ENCODE measurements at regions not wholly inside any gene's neighbourhood (a gene's known extent, or its start where the extent isn't known, plus 50 kb on each side); places are given as distances from the start of the nearest gene placed in this dataset.
"Not testable (repeated sequence)": the region's sequence is repeated elsewhere in the genome, so short reads cannot be mapped to it uniquely, and the experiment has no call there.

GRCh38 chr2:87584268-87584906 is 163.5 kb upstream of the PLGLB2 start:
- not testable (repeated sequence) for DNase-seq

DNA sequence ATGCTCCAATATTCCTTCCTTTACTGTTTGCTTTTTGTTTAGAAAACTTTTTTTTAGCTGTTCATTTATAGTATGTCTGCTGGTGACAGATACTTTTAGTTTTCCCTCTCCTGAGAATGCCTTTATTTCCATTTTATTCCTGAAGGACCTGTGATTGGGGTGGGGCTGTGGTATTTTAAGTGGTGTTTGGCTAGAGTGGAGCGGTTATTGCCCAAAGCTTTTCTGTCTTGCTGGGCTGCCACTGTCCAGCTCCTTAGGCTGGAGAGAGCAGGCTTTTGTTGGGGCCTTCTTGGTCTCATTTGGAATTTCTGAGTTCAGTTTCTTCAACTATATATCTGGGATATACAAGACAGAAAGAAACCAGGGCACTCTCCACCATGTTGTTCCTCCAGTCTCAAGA is 160.0 kb upstream of the PLGLB2 start:
- DNase-seq, result not testable (repeated sequence)

GRCh38 chr2:87592974-87593373 is 154.9 kb upstream of the PLGLB2 start:
- DNase-seq, result not testable (repeated sequence)

- peak in 1 of 5 experiments; percentile 8 for DNase-seq
Observed at GRCh38 chr2:87593784-87594610, 153.9 kb upstream of the PLGLB2 start.

- not testable (repeated sequence) for DNase-seq
Observed at GRCh38 chr2:87594611-87594992, 153.3 kb upstream of the PLGLB2 start.

DNA sequence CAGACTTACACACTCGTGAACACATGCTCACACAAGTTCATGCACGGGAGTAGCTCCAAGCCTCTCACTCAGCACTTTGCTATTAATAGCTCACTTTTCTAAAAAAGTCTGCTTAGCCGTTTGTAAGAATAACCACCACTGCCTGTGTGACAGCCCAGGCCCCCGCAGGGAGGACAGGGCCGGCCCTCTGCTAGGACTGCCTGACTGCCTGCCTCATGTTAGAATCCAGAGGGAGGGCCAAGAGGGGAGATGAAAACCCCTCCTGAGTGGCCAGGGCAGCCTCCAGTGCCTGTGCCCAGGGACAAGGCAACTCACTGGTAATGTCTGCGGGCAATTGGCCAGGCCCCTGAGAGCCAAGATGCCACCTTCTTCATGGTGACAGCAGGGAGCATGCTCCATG is 152.9 kb upstream of the PLGLB2 start:
- DNase-seq, result not testable (repeated sequence)

DNA sequence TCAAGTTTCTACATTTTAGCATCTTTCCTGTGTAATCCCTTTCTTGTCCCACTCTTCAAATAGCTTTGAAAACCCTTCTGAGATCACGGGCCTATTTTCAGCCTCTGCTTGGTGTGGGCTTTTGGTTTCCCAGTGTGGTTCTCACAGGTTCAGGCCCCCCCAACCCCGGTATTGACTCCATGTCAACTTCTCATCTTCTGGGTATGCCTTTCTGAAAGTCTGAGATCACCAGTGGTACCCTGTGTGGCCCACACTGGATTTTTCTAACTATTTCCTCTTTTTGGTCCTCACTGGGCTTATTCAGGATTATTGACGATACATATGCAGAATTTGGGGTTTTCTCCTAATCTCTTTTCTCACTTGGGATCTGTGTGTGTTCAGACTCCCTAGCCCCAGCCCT is 146.9 kb upstream of the PLGLB2 start:
- not testable (repeated sequence) for DNase-seq

- not testable (repeated sequence) for DNase-seq
Observed at GRCh38 chr2:87602118-87602517, 145.8 kb upstream of the PLGLB2 start.

GRCh38 chr2:87602728-87603127 is 145.2 kb upstream of the PLGLB2 start:
- DNase-seq, result not testable (repeated sequence)

DNA sequence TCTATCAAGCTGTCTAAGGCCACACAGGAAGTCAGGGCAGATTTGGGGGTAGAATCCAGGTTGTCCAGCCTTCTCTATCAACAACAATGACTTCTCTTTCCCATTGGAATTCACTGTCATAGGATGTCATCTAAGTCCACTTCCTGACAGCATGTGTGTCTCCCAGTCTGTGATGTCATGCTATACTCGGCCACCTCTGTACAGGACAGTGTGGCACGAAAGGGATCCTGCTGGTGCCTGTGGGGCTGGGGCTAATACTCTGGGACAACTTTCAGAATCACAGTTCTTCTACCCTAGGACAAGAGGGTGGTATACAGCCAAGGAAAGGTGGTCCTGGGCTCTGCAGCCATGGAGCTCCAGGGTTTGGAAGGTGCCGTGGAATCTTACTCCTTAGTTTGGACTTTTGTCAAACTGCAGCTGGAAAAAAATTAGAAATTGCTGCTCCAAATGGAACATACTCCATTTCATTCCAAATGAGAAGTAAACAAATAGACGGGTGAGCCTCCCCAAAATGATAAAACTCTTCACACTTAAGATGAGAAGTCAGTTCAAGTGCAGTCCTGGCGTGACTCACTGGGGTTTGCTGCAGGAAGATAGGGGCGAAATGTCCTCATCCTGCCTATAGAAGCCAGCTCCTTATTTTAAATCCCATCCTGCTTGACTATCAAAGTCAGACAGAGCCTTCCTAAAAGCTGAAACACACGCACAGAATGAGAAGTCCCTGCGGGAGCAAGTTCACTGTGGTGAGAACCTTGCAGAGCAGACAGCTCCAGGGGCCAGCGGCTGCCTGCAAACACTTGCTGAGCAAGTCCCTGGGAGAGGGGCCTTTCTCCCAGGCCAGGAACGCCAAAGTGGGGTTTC is 144.2 kb upstream of the PLGLB2 start:
- not testable (repeated sequence) for DNase-seq

GRCh38 chr2:87604279-87604818 is 143.5 kb upstream of the PLGLB2 start:
- not testable (repeated sequence) for DNase-seq

GRCh38 chr2:87604980-87605379 is 142.9 kb upstream of the PLGLB2 start:
- not testable (repeated sequence) for DNase-seq

GRCh38 chr2:87608377-87609166 is 139.3 kb upstream of the PLGLB2 start:
- DNase-seq, result not testable (repeated sequence)

DNA sequence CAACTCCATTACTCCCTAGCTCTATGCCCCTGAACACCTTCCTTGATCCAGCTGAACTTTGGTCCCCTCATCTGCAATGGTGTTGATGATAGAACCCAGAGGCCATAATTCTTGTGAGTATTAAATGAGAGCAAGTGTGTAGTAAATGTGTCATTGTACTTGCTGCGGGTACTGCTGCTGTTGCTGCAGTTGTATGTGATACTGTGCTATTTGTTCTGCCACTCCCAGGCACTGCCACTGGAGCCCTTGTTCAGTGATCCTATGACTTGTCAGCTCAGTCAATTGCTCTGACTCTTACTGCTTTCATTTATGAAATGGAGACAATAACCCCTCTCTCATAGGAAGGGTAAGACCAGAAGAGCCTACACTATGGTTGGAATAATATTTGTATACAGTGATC is 136.9 kb upstream of the PLGLB2 start:
- DNase-seq, result not testable (repeated sequence)

- not testable (repeated sequence) for DNase-seq
Observed at GRCh38 chr2:87611416-87611815, 136.5 kb upstream of the PLGLB2 start.

GRCh38 chr2:87611956-87612355 is 135.9 kb upstream of the PLGLB2 start:
- not testable (repeated sequence) for DNase-seq

GRCh38 chr2:87614829-87615434 is 133.0 kb upstream of the PLGLB2 start:
- DNase-seq, result not testable (repeated sequence)

GRCh38 chr2:87619121-87619520 is 128.8 kb upstream of the PLGLB2 start:
- not testable (repeated sequence) for DNase-seq

DNA sequence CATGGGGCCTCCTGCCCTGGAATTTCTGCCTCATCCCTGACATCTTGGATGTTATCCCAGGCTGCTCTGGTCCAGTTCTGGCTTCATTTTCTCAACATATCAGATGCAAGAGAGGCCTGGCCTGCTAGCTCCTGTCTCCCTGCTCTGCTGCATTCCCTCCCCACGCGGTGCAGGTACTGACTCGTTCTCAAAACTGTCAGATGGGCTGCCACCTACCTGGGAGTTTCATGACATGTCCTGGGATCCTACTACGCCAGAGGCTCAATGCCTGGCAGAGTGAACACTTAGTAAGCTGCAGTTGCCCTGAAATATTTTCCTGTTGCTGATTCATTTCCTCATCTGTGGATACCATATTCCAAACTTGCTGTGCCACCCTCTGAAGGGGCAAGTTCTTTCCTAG is 126.7 kb upstream of the PLGLB2 start:
- not testable (repeated sequence) for DNase-seq

- DNase-seq, result not testable (repeated sequence)
Observed at GRCh38 chr2:87622720-87623119, 125.2 kb upstream of the PLGLB2 start.
